Nephron (organoid): ENCODE measurements at regions not wholly inside any gene's neighbourhood (a gene's known extent, or its start where the extent isn't known, plus 50 kb on each side); places are given as distances from the start of the nearest gene placed in this dataset.

ENCODE experiments used
- H3K27ac Mint-ChIP-seq, 3 experiments: 2 replicates each; pipeline ENCODE4 v1.8.0; 2020; ENCODE audit warnings: mixed read lengths in 3 of 3, mild to moderate bottlenecking in 2 of 3, moderate library complexity in 1 of 3
- H3K27me3 Mint-ChIP-seq: 2 replicates; pipeline ENCODE4 v1.8.0; 2021; ENCODE audit warnings: low read depth, mild to moderate bottlenecking, moderate library complexity, mixed read lengths
- H3K36me3 Mint-ChIP-seq: 2 replicates; pipeline ENCODE4 v1.8.0; 2020; ENCODE audit warnings: low read depth, mixed read lengths
- H3K4me1 Mint-ChIP-seq: 2 replicates; pipeline ENCODE4 v1.8.0; 2020; ENCODE audit warnings: mixed read lengths
- H3K4me3 Mint-ChIP-seq, 3 experiments: 2 replicates each; pipeline ENCODE4 v1.8.0; 2020; ENCODE audit warnings: mild to moderate bottlenecking in 3 of 3, mixed read lengths in 3 of 3, moderate library complexity in 2 of 3
- H3K9me3 Mint-ChIP-seq: 2 replicates; pipeline ENCODE4 v1.8.0; 2020; ENCODE audit warnings: mixed read lengths
- CTCF ChIP-seq, 3 experiments: fragments of 200-600 bp; sonication (generic); IDR thresholded peaks; one replicate each; pipeline ENCODE4 v1.5.0; 2021; ENCODE audit warnings: antibody characterized with exemption in 3 of 3; ENCODE audit not compliant: unreplicated experiment in 3 of 3

GRCh38 chr4:71863457-71863856, 79.6 kb upstream of the GC start:
- Mint-ChIP-seq H3K4me3 (no peak overlapping the region), H3K4me1 (no peaks in the 10 kb centered on the region), H3K27ac (no peak overlapping the region), H3K27me3 (no peaks in the 10 kb centered on the region), H3K9me3 (peaks cover 22% of the 10 kb centered on the region), H3K36me3 (no peaks in the 10 kb centered on the region)
- no peak for TF ChIP-seq CTCF (IDR thresholded peaks at IDR 0.05; ENCODE audit: unreplicated experiment in 3 of 3)

- H3K4me1 Mint-ChIP-seq: no peaks in the 10 kb centered on the region
- no peak overlapping the region for H3K27ac Mint-ChIP-seq
- H3K4me3 Mint-ChIP-seq: no peak overlapping the region
- H3K36me3 Mint-ChIP-seq: no peaks in the 10 kb centered on the region
- H3K27me3 Mint-ChIP-seq: no peaks in the 10 kb centered on the region
- no peak for TF ChIP-seq CTCF (IDR thresholded peaks at IDR 0.05; ENCODE audit: unreplicated experiment in 3 of 3)
- peaks cover 18% of the 10 kb centered on the region for H3K9me3 Mint-ChIP-seq
Measured at GRCh38 chr4:71864380-71864779, 80.5 kb upstream of the GC start.

- no peak for TF ChIP-seq CTCF (IDR thresholded peaks at IDR 0.05; ENCODE audit: unreplicated experiment in 3 of 3)
- Mint-ChIP-seq H3K4me3 (no peak overlapping the region), H3K27ac (no peak overlapping the region), H3K27me3 (no peaks in the 10 kb centered on the region), H3K4me1 (no peaks in the 10 kb centered on the region), H3K9me3 (peaks cover 12% of the 10 kb centered on the region), H3K36me3 (no peaks in the 10 kb centered on the region)
Measured at GRCh38 chr4:71866212-71866885, 82.5 kb upstream of the GC start.

GRCh38 chr4:71867598-71867997, 83.7 kb upstream of the GC start:
- TF ChIP-seq CTCF (IDR thresholded peaks at IDR 0.05; ENCODE audit: unreplicated experiment in 3 of 3): no peak
- Mint-ChIP-seq H3K9me3 (peaks cover 9% of the 10 kb centered on the region), H3K27me3 (no peaks in the 10 kb centered on the region), H3K4me1 (no peaks in the 10 kb centered on the region), H3K36me3 (no peaks in the 10 kb centered on the region), H3K27ac (no peak overlapping the region), H3K4me3 (no peak overlapping the region)

GRCh38 chr4:71870456-71870855, 86.6 kb upstream of the GC start:
- Mint-ChIP-seq H3K4me1 (no peaks in the 10 kb centered on the region), H3K4me3 (no peak overlapping the region), H3K27me3 (no peaks in the 10 kb centered on the region), H3K9me3 (no peaks in the 10 kb centered on the region), H3K27ac (no peak overlapping the region), H3K36me3 (no peaks in the 10 kb centered on the region)
- TF ChIP-seq CTCF (IDR thresholded peaks at IDR 0.05; ENCODE audit: unreplicated experiment in 3 of 3): no peak

- no peak for TF ChIP-seq CTCF (IDR thresholded peaks at IDR 0.05; ENCODE audit: unreplicated experiment in 3 of 3)
- H3K27me3 Mint-ChIP-seq: peaks cover 1% of the 10 kb centered on the region
Measured at GRCh38 chr4:71872221-71872620, 88.3 kb upstream of the GC start.

More at GRCh38 chr4:71872221-71872620, 88.3 kb upstream of the GC start:
- Mint-ChIP-seq H3K9me3 (no peaks in the 10 kb centered on the region), H3K27ac (no peak overlapping the region), H3K36me3 (no peaks in the 10 kb centered on the region), H3K4me1 (no peaks in the 10 kb centered on the region), H3K4me3 (no peak overlapping the region)
